Neural cell (in vitro differentiated cells): ENCODE measurements at regions not wholly inside any gene's neighbourhood (a gene's known extent, or its start where the extent isn't known, plus 50 kb on each side); places are given as distances from the start of the nearest gene placed in this dataset.

Experiments used
- RAD21 ChIP-seq: fragments of 450-650 bp; conservative IDR thresholded peaks from 2 replicates; pipeline ENCODE4 v1.6.1; 2014; ENCODE audit warnings: antibody characterized with exemption, mild to moderate bottlenecking, moderate library complexity
- REST ChIP-seq: IDR thresholded peaks from 2 replicates; pipeline ENCODE4 v1.6.1; 2012; ENCODE audit warnings: borderline replicate concordance

GRCh38 chr6:113774127-113774825 is 82.9 kb upstream of the MARCKS start:
- TF ChIP-seq REST (no peak), RAD21 (no peak)
